Prostate gland (tissue), 2 donors: ENCODE measurements at regions not wholly inside any gene's neighbourhood (a gene's known extent, or its start where the extent isn't known, plus 50 kb on each side); places are given as distances from the start of the nearest gene placed in this dataset.

Experiments
- DNase-seq: peaks from one replicate; pipeline ENCODE4 v3.0.0-alpha.2; 2019; ENCODE audit warnings: low spot score
- H3K27ac ChIP-seq, 2 donors: fragments of 200-600 bp; sonication (generic); 2 replicates each; pipeline ENCODE4 v1.5.1; 2017 to 2019
- H3K27me3 ChIP-seq: fragments of 200-600 bp; sonication (generic); replicated peaks from 2 replicates; pipeline ENCODE4 v1.5.1; 2019; ENCODE audit not compliant: insufficient read depth
- H3K36me3 ChIP-seq, 2 donors: fragments of 200-600 bp; sonication (generic); 1 replicate in 1 of 2; 2 replicates in 1 of 2; pipeline versions ENCODE4 v1.5.1 to v1.8.1; 2017 to 2019
- H3K4me1 ChIP-seq: fragments of 200-600 bp; sonication (generic); replicated peaks from 2 replicates; pipeline ENCODE4 v1.5.1; 2019
- H3K4me3 ChIP-seq, 2 donors: fragments of 200-600 bp; sonication (generic); 2 replicates each; pipeline ENCODE4 v1.5.1; 2017 to 2019
- H3K9me3 ChIP-seq: fragments of 200-600 bp; sonication (generic); 2 replicates; pipeline ENCODE4 v1.5.1; 2017
- CTCF ChIP-seq, 4 experiments: fragments of 200-600 bp in 2 of 4; fragments of 450-650 bp in 2 of 4; sonication (generic) in 2 of 4; IDR thresholded peaks; 1 replicate in 3 of 4; 2 replicates in 1 of 4; pipeline ENCODE4 v1.5.1; 2016 to 2019; ENCODE audit warnings: antibody characterized with exemption in 4 of 4, mild to moderate bottlenecking in 2 of 4, moderate library complexity in 2 of 4
- POLR2A ChIP-seq: fragments of 450-650 bp; IDR thresholded peaks from one replicate; pipeline ENCODE4 v1.6.1; 2016; ENCODE audit warnings: antibody characterized with exemption, mild to moderate bottlenecking
- POLR2AphosphoS5 ChIP-seq: sonication (generic); formaldehyde crosslinking; IDR thresholded peaks from one replicate; pipeline ENCODE4 v1.6.1; 2017; ENCODE audit warnings: antibody characterized with exemption
- WGBS: methylation state at CpG from one replicate; pipeline ENCODE4 v1.1.5; 2018; 5-methylcytosine and 5-hydroxymethylcytosine counted together
- intact Hi-C: fragments of 100-400 bp; cut with DNase I; formaldehyde crosslinking; loops from one replicate; pipeline ENCODE4 v1.14.2; 2022

- intact Hi-C loops, result no loop called here
- H3K27me3 ChIP-seq, result no peaks in the 10 kb centered on the region
- no peaks in the 10 kb centered on the region for H3K4me1 ChIP-seq
- TF ChIP-seq CTCF (IDR thresholded peaks at IDR 0.05) (no peak), POLR2A (no peak), POLR2AphosphoS5 (no peak)
- no peaks in the 10 kb centered on the region for H3K36me3 ChIP-seq
- no peaks in the 10 kb centered on the region for H3K9me3 ChIP-seq
- no peak for DNase-seq
- no peak overlapping the region for H3K27ac ChIP-seq
- 95% methylated on average over 2 of the region's 2 CpGs for WGBS
- H3K4me3 ChIP-seq, result no peak overlapping the region
These were observed 457.9 kb downstream of the KLF5 start for GRCh38 chr13:73516731-73517130.

- H3K36me3 ChIP-seq, result no peaks in the 10 kb centered on the region
- 70% methylated on average over 2 of the region's 2 CpGs for WGBS
- no peak for TF ChIP-seq POLR2A
- TF ChIP-seq POLR2AphosphoS5, result no peak
- no peak for TF ChIP-seq CTCF (IDR thresholded peaks at IDR 0.05)
- no peaks in the 10 kb centered on the region for H3K9me3 ChIP-seq
- no peak overlapping the region for H3K27ac ChIP-seq
- no peak for DNase-seq
- no peaks in the 10 kb centered on the region for H3K4me1 ChIP-seq
- intact Hi-C loops, result no loop called here
- H3K27me3 ChIP-seq, result no peaks in the 10 kb centered on the region
- no peak overlapping the region for H3K4me3 ChIP-seq
These were observed 455.4 kb downstream of the KLF5 start for GRCh38 chr13:73514208-73514607.

- Histone ChIP-seq H3K4me1 (no peaks in the 10 kb centered on the region), H3K27me3 (no peaks in the 10 kb centered on the region), H3K9me3 (no peaks in the 10 kb centered on the region), H3K4me3 (no peak overlapping the region), H3K36me3 (no peaks in the 10 kb centered on the region), H3K27ac (no peak overlapping the region)
- 47% methylated on average over 3 of the region's 3 CpGs for WGBS
- intact Hi-C loops, result no loop called here
- TF ChIP-seq POLR2A (no peak), POLR2AphosphoS5 (no peak), CTCF (IDR thresholded peaks at IDR 0.05) (no peak)
- DNase-seq, result no peak
These were observed 454.9 kb downstream of the KLF5 start for GRCh38 chr13:73513751-73514150.

- no peak overlapping the region for H3K4me3 ChIP-seq
- no peaks in the 10 kb centered on the region for H3K36me3 ChIP-seq
- TF ChIP-seq POLR2AphosphoS5 (no peak), POLR2A (no peak), CTCF (IDR thresholded peaks at IDR 0.05) (no peak)
These were observed 450.0 kb downstream of the KLF5 start for GRCh38 chr13:73508841-73509240.

GRCh38 chr13:73505376-73505890 lies 446.6 kb downstream of the KLF5 start:
- Histone ChIP-seq H3K27me3 (no peaks in the 10 kb centered on the region), H3K36me3 (no peaks in the 10 kb centered on the region), H3K9me3 (no peaks in the 10 kb centered on the region), H3K27ac (no peak overlapping the region), H3K4me1 (no peaks in the 10 kb centered on the region), H3K4me3 (no peak overlapping the region)
- DNase-seq, result no peak
- TF ChIP-seq POLR2AphosphoS5 (no peak), POLR2A (no peak), CTCF (IDR thresholded peaks at IDR 0.05) (no peak)
- 79% methylated on average over 5 of the region's 5 CpGs for WGBS
- intact Hi-C loops, result no loop called here

More at GRCh38 chr13:73508841-73509240, 450.0 kb downstream of the KLF5 start:
- DNase-seq, result no peak
- no peaks in the 10 kb centered on the region for H3K9me3 ChIP-seq
- no peak overlapping the region for H3K27ac ChIP-seq
- WGBS, result 92% methylated on average over 2 of the region's 2 CpGs
- no peaks in the 10 kb centered on the region for H3K4me1 ChIP-seq
- H3K27me3 ChIP-seq, result no peaks in the 10 kb centered on the region
- intact Hi-C loops, result no loop called here
